Transverse colon (tissue), 4 donors: ENCODE measurements at regions not wholly inside any gene's neighbourhood (a gene's known extent, or its start where the extent isn't known, plus 50 kb on each side); places are given as distances from the start of the nearest gene placed in this dataset.

Experiments
- DNase-seq: peaks from one replicate; pipeline ENCODE4 v3.0.0-alpha.2; 2019
- H3K27ac ChIP-seq, 4 donors: fragments of 200-600 bp; sonication (generic); 2 replicates each; pipeline ENCODE4 v1.5.1; 2016 to 2018; ENCODE audit warnings: inconsistent platforms in 4 of 4
- H3K27me3 ChIP-seq: fragments of 200-600 bp; sonication (generic); 2 replicates; pipeline ENCODE4 v1.5.1; 2017; ENCODE audit warnings: inconsistent platforms
- H3K36me3 ChIP-seq, 4 donors: fragments of 200-600 bp; sonication (generic); 2 replicates each; pipeline ENCODE4 v1.5.1; 2017 to 2019; ENCODE audit warnings: inconsistent platforms in 4 of 4
- H3K4me1 ChIP-seq, 4 donors: fragments of 200-600 bp; sonication (generic); 2 replicates each; pipeline ENCODE4 v1.5.1; 2017 to 2020; ENCODE audit warnings: inconsistent platforms in 4 of 4
- H3K4me3 ChIP-seq, 4 donors: fragments of 200-600 bp; sonication (generic); 1 replicate in 1 of 4; 2 replicates in 3 of 4; pipeline versions ENCODE4 v1.5.1 to v1.6.1; 2017 to 2019; ENCODE audit warnings: inconsistent platforms in 4 of 4
- H3K9me3 ChIP-seq, 2 donors: fragments of 200-600 bp; sonication (generic); 2 replicates each; pipeline ENCODE4 v1.5.1; 2017 to 2019; ENCODE audit warnings: inconsistent platforms in 2 of 2
- EP300 ChIP-seq: sonication (generic); formaldehyde crosslinking; IDR thresholded peaks from one replicate; pipeline ENCODE4 v1.6.1; 2017; ENCODE audit warnings: antibody characterized with exemption, low read depth
- POLR2A ChIP-seq: fragments of 450-650 bp; IDR thresholded peaks from one replicate; pipeline ENCODE4 v1.6.1; 2016; ENCODE audit warnings: antibody characterized with exemption, mild to moderate bottlenecking, moderate library complexity
- POLR2AphosphoS5 ChIP-seq, 3 donors: sonication (generic); formaldehyde crosslinking; IDR thresholded peaks; one replicate each; pipeline ENCODE4 v1.6.1; 2016; ENCODE audit warnings: antibody characterized with exemption in 3 of 3
- WGBS, 2 donors: methylation state at CpG; one replicate each; pipeline ENCODE4 v1.1.5; 2018; ENCODE audit warnings: low coverage in 1 of 2; 5-methylcytosine and 5-hydroxymethylcytosine counted together
- in situ Hi-C, 4 donors: fragments of 200-750 bp; cut with MboI; loops; one replicate each; pipeline versions ENCODE4 v1.15.0 to v1.15.1; 2017; ENCODE audit warnings: low sequenced_read_pairs in 3 of 4, low pct_ligation_motif_present in 1 of 4, low pct_unique_long_range_greater_than_20kb in 1 of 4
- intact Hi-C: fragments of 100-400 bp; cut with DNase I; formaldehyde crosslinking; loops from one replicate; pipeline ENCODE4 v1.15.1; 2023; ENCODE audit warnings: low total_unique reads
- TF ChIP-seq, protein P1 (sequence below), 5 experiments: fragments of 200-600 bp in 3 of 5; fragments of 450-650 bp in 2 of 5; sonication (generic) in 3 of 5; IDR thresholded peaks; 1 replicate in 2 of 5; 2 replicates in 3 of 5; pipeline ENCODE4 v1.5.1; 2016 to 2017; ENCODE audit warnings: antibody characterized with exemption in 5 of 5, inconsistent platforms in 3 of 5, mild to moderate bottlenecking in 2 of 5, moderate library complexity in 1 of 5

DNA sequence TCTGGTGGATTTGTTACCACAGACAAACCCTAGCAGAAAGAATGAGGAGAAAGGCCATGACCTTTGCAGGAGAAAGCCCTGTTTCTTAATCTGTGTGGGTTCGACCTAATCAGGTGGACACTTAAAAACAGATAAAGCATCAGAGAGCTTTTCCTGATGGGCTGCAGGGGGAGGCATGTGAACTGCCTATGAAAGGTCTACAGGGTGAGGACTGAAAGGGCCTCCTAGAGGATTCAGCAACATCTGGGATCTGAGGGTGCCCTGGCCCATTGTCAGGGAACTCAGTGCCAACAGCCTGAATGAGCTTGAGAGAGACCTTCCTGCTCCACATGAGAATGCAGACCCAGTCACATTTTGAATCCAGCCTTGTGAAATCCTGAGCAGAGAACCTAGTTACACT, 178.8 kb upstream of the DDHD1 start:
- intact Hi-C loops = no loop called here
- 62 to 100% methylated on average over 1 of the region's 1 CpG for WGBS, 2 donors

DNA sequence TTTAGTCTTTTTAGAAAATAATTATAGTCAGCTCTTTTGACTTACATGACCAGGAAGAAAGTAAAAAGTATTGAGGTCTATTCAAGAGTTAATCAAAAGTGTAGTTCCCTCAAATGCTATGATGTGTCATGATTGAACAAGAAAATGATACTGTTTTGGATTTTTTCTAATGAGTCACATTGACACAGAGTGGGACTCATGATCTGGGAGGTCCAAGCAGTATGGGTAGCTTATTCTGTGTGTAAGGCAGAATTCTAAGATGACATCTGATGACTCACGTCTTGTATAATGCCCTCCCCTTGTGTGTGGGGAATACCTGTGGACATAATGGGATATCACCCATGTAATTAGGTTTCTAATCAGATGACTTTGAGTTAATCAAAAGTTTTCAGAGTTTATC, 178.1 kb upstream of the DDHD1 start:
- 67 to 71% methylated on average over 1 of the region's 1 CpG for WGBS, 2 donors
- H3K4me1 ChIP-seq = no peaks in the 10 kb centered on the region
- H3K36me3 ChIP-seq = no peaks in the 10 kb centered on the region
- in situ Hi-C loops (no loop called here), intact Hi-C loops (no loop called here)
- H3K27ac ChIP-seq = no peak overlapping the region
- no peak overlapping the region for H3K4me3 ChIP-seq
- TF ChIP-seq EP300 (no peak), POLR2A (no peak), POLR2AphosphoS5 (IDR thresholded peaks at IDR 0.05) (no peak)
- TF ChIP-seq, protein P1, sequence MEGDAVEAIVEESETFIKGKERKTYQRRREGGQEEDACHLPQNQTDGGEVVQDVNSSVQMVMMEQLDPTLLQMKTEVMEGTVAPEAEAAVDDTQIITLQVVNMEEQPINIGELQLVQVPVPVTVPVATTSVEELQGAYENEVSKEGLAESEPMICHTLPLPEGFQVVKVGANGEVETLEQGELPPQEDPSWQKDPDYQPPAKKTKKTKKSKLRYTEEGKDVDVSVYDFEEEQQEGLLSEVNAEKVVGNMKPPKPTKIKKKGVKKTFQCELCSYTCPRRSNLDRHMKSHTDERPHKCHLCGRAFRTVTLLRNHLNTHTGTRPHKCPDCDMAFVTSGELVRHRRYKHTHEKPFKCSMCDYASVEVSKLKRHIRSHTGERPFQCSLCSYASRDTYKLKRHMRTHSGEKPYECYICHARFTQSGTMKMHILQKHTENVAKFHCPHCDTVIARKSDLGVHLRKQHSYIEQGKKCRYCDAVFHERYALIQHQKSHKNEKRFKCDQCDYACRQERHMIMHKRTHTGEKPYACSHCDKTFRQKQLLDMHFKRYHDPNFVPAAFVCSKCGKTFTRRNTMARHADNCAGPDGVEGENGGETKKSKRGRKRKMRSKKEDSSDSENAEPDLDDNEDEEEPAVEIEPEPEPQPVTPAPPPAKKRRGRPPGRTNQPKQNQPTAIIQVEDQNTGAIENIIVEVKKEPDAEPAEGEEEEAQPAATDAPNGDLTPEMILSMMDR (IDR thresholded peaks at IDR 0.05) = no peak
- H3K9me3 ChIP-seq = no peaks in the 10 kb centered on the region
- no peak for DNase-seq
- no peaks in the 10 kb centered on the region for H3K27me3 ChIP-seq

More for the DNA sequence above, 178.8 kb upstream of the DDHD1 start:
- no peaks in the 10 kb centered on the region for H3K36me3 ChIP-seq
- no peak overlapping the region for H3K4me3 ChIP-seq
- no peak for DNase-seq
- H3K27me3 ChIP-seq = no peaks in the 10 kb centered on the region
- no peaks in the 10 kb centered on the region for H3K4me1 ChIP-seq
- in situ Hi-C loops = no loop called here
- no peaks in the 10 kb centered on the region for H3K9me3 ChIP-seq
- H3K27ac ChIP-seq = no peak overlapping the region
- no peak for TF ChIP-seq POLR2AphosphoS5 (IDR thresholded peaks at IDR 0.05)
- TF ChIP-seq, protein P1 (IDR thresholded peaks at IDR 0.05) = no peak
- no peak for TF ChIP-seq EP300
- TF ChIP-seq POLR2A = no peak

DNA sequence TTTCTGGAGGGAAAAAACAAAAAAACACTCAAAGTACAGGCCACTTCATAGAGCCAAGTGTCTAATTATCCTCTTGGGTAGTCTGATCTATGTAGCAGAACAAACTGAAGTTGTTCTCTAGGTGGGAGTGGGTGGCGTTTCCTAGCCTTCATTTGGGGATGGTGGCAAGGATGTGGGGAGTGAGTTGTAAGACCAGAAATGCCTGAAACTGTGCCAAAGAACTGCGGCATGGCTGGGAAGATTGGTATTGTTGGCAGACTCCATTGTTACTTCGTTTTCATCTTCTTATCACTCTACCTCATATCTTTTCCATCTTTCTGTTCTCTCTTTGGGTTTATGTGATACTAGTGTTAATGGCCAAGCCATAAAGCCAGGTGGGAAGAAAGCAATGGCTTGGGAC, 177.3 kb upstream of the DDHD1 start:
- Histone ChIP-seq H3K27me3 (no peaks in the 10 kb centered on the region), H3K27ac (no peak overlapping the region), H3K4me3 (no peak overlapping the region), H3K4me1 (no peaks in the 10 kb centered on the region), H3K9me3 (no peaks in the 10 kb centered on the region), H3K36me3 (no peaks in the 10 kb centered on the region)
- intact Hi-C loops = no loop called here
- TF ChIP-seq, protein P1 (IDR thresholded peaks at IDR 0.05) = no peak
- TF ChIP-seq POLR2A = no peak
- DNase-seq = no peak
- 83 to 84% methylated on average over 2 to 3 of the region's 3 CpGs for WGBS, 2 donors
- in situ Hi-C loops = no loop called here

DNA sequence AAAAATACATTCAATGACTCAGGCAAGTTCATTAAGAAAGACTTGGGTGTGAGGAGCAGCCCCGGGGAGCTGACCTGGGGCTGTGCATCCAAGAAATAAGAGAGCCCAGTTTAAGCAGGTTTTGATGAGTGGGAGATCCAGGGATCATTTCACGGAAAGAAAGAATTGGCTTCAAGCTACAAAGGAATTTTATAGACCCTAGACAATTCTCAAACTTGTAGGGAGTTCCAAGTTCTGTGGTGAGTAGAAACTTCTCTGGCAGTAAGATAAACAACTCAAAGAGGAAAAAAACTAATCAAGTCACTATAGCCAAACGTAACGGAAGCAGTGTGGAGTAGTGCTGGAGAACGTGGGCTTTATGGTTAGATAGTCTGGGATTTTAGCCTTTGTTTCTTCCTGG, 175.7 kb upstream of the DDHD1 start:
- DNase-seq = no peak
- Histone ChIP-seq H3K36me3 (no peaks in the 10 kb centered on the region), H3K9me3 (no peaks in the 10 kb centered on the region), H3K4me3 (no peak overlapping the region), H3K27me3 (no peaks in the 10 kb centered on the region), H3K4me1 (no peaks in the 10 kb centered on the region), H3K27ac (no peak overlapping the region)
- in situ Hi-C loops (no loop called here), intact Hi-C loops (no loop called here)
- TF ChIP-seq POLR2AphosphoS5 (IDR thresholded peaks at IDR 0.05) (no peak), POLR2A (no peak), EP300 (no peak)
- TF ChIP-seq, protein P1 (IDR thresholded peaks at IDR 0.05) = no peak
- 52 to 70% methylated on average over 5 of the region's 5 CpGs for WGBS, 2 donors
